ENCODE measurements at regions not wholly inside any gene's neighbourhood (a gene's known extent, or its start where the extent isn't known, plus 50 kb on each side); places are given as distances from the start of the nearest gene placed in this dataset.

- Histone ChIP-seq H3K9me3 (ENCODE audit: control insufficient read depth, low read length) (no peaks in the 10 kb centered on the region), H3K4me3 (ENCODE audit: low read depth, low read length) (no peak overlapping the region), H3K4me2 (ENCODE audit: low read length) (no peak overlapping the region), H3K79me2 (no peaks in the 10 kb centered on the region), H2AFZ (no peak overlapping the region), H3K4me1 (no peaks in the 10 kb centered on the region), H3K27ac (no peak overlapping the region), H3K36me3 (ENCODE audit: control insufficient read depth, insufficient read depth, low read length) (no peaks in the 10 kb centered on the region), H3K9ac (no peak overlapping the region), H3K27me3 (ENCODE audit: control insufficient read depth, insufficient read depth, low read length) (no peaks in the 10 kb centered on the region)
- TF ChIP-seq CTCF (IDR thresholded peaks at IDR 0.05) = no peak
Measured at GRCh38 chr20:43824309-43825050, 90.2 kb upstream of the TOX2 start.

- no peaks in the 10 kb centered on the region for H3K9me3 ChIP-seq (ENCODE audit: control insufficient read depth, low read length)
Measured at GRCh38 chr20:43821795-43822194, 92.9 kb upstream of the TOX2 start.

GRCh38 chr20:43820731-43821330 is 93.8 kb upstream of the TOX2 start:
- Histone ChIP-seq H3K4me3 (ENCODE audit: low read depth, low read length) (no peak overlapping the region), H3K27ac (no peak overlapping the region), H3K79me2 (no peaks in the 10 kb centered on the region), H3K36me3 (ENCODE audit: control insufficient read depth, insufficient read depth, low read length) (no peaks in the 10 kb centered on the region), H3K9ac (no peak overlapping the region), H3K27me3 (ENCODE audit: control insufficient read depth, insufficient read depth, low read length) (no peaks in the 10 kb centered on the region), H3K4me2 (ENCODE audit: low read length) (no peak overlapping the region), H2AFZ (no peak overlapping the region), H3K9me3 (ENCODE audit: control insufficient read depth, low read length) (no peaks in the 10 kb centered on the region), H3K4me1 (no peaks in the 10 kb centered on the region)
- TF ChIP-seq CTCF (IDR thresholded peaks at IDR 0.05) = no peak

More at GRCh38 chr20:43821795-43822194, 92.9 kb upstream of the TOX2 start:
- no peak overlapping the region for H3K4me3 ChIP-seq (ENCODE audit: low read depth, low read length)
- H3K27ac ChIP-seq = no peak overlapping the region
- H3K27me3 ChIP-seq (ENCODE audit: control insufficient read depth, insufficient read depth, low read length) = no peaks in the 10 kb centered on the region
- no peak overlapping the region for H3K4me2 ChIP-seq (ENCODE audit: low read length)
- no peak for TF ChIP-seq CTCF (IDR thresholded peaks at IDR 0.05)
- H3K4me1 ChIP-seq = no peaks in the 10 kb centered on the region
- no peak overlapping the region for H3K9ac ChIP-seq
- H3K36me3 ChIP-seq (ENCODE audit: control insufficient read depth, insufficient read depth, low read length) = no peaks in the 10 kb centered on the region
- no peaks in the 10 kb centered on the region for H3K79me2 ChIP-seq
- H2AFZ ChIP-seq = no peak overlapping the region

- no peak overlapping the region for H2AFZ ChIP-seq
- H3K4me3 ChIP-seq (ENCODE audit: low read depth, low read length) = no peak overlapping the region
- no peaks in the 10 kb centered on the region for H3K79me2 ChIP-seq
- no peaks in the 10 kb centered on the region for H3K9me3 ChIP-seq (ENCODE audit: control insufficient read depth, low read length)
- H3K27ac ChIP-seq = no peak overlapping the region
- H3K4me2 ChIP-seq (ENCODE audit: low read length) = no peak overlapping the region
- TF ChIP-seq CTCF (IDR thresholded peaks at IDR 0.05) = no peak
- no peaks in the 10 kb centered on the region for H3K4me1 ChIP-seq
- no peaks in the 10 kb centered on the region for H3K36me3 ChIP-seq (ENCODE audit: control insufficient read depth, insufficient read depth, low read length)
- no peak overlapping the region for H3K9ac ChIP-seq
- no peaks in the 10 kb centered on the region for H3K27me3 ChIP-seq (ENCODE audit: control insufficient read depth, insufficient read depth, low read length)
Measured at GRCh38 chr20:43812216-43812615, 85.4 kb upstream of the GTSF1L start.

Data from parathyroid adenoma (tissue), 2 donors.